ENCODE measurements at regions not wholly inside any gene's neighbourhood (a gene's known extent, or its start where the extent isn't known, plus 50 kb on each side); places are given as distances from the start of the nearest gene placed in this dataset.

DNA sequence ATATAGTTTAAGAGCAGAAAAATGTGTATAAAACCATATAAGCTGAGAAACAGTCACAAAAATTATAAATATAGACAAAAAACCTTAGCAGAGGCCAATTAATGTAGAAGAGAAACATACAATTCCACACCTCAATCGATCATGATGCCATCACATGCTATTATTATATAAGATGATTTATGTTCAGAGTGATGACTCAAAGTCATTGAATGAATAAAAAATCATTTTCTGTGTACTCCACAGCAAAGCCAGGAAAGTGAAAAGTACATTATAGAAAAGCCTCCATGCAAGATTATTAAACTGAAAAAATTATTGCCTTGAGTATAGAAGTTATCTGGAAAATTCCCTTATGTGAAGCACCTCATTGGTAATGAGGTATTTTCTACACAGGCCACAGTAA is 229.2 kb upstream of the PPFIA2 start:
- no peak for DNase-seq
- intact Hi-C loops (cut with DNase I): no loop called here

DNA sequence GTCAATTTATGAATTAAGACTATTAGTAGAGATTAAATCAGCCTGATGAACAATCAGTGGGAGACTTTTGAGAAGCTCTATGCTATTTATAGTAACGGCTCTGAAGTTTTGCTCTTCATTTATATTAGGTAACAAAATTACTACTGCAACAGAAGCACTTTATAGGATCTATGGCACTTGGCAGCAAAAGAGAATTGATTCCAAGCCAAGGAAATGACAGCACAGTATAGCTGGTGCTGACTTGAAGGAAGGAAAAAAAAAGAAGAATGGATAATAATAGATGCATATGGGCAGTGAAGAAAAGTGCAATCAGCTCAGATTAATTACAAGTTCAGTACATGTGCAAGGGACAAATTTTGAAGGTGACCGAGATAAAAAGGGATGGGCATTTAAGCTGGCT is 228.2 kb upstream of the PPFIA2 start:
- intact Hi-C loops (cut with DNase I): no loop called here
- DNase-seq: peak in 2 of 42 donors; percentile 8 to 9

- DNase-seq: no peak
- intact Hi-C loops (cut with DNase I): no loop called here
Observed at GRCh38 chr12:81976661-81977060, 217.5 kb upstream of the PPFIA2 start.

GRCh38 chr12:81974762-81975161 is 215.6 kb upstream of the PPFIA2 start:
- intact Hi-C loops (cut with DNase I): no loop called here
- DNase-seq: no peak

DNA sequence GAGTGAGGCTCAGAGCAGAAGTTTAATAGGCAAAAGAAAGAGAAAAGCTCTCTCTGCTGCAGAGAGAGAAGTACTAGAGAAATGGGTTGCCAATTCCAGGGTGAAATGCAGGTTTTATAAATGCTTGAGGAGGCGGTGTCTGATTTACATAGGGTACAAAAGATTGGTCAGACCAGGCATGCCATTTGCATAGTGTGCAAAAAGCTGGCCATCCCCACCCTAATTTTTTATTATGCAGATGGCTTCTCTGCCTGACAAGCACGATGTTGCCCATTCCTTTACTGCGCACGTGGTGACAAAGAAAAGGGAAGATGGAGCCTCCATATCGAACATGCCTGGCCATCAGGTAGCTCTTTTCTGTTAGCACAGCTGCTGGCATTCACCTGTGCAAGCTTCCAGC is 209.3 kb upstream of the PPFIA2 start:
- intact Hi-C loops (cut with DNase I): no loop called here
- DNase-seq: no peak

GRCh38 chr12:81963636-81964035 is 204.5 kb upstream of the PPFIA2 start:
- intact Hi-C loops (cut with DNase I): no loop called here
- DNase-seq: no peak

GRCh38 chr12:81963026-81963425 is 203.9 kb upstream of the PPFIA2 start:
- no peak for DNase-seq
- intact Hi-C loops (cut with DNase I): no loop called here

- intact Hi-C loops (cut with DNase I): no loop called here
Observed at GRCh38 chr12:81962126-81962856, 203.1 kb upstream of the PPFIA2 start.

GRCh38 chr12:81958406-81958805 is 199.3 kb upstream of the PPFIA2 start:
- no peak for DNase-seq
- intact Hi-C loops (cut with DNase I): no loop called here

More at GRCh38 chr12:81962126-81962856, 203.1 kb upstream of the PPFIA2 start:
- no peak for DNase-seq

DNA sequence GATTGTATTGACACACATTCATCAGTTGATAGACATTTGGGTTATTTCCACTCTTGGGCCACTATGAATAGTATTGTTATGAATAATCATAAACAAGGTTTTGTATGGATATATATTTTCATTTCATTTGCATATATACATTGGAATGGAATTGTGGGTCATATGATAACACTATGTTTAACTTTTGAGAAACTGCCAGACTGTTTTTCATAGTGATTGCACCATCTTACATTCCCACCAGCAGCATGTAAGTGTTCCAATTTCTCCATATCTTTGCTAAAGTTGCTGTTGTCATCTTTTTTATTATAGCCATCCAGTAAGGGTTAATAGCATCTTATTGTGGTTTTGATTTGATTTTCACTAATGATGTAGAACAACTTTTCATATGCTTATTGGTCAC is 198.5 kb upstream of the PPFIA2 start:
- intact Hi-C loops (cut with DNase I): no loop called here
- DNase-seq: no peak

DNA sequence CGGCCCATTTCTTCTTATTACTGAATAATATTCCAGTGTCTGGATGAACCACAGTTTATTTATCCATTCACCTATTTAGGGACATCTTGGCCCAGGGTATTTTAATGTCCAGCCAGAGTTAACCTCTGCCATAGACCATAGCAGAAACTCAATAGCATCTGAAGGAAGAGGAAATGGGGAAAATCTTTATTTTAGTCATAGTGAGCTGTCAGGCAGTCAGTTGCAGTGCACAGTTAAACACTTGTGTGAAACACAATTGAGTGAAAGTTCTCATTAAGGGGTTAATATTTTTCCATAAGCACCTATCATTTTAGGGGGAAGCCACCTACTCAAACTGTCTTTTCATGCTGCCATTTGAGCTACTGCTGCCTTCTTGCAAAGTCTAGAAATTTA is 197.3 kb upstream of the PPFIA2 start:
- no peak for DNase-seq
- intact Hi-C loops (cut with DNase I): no loop called here

DNA sequence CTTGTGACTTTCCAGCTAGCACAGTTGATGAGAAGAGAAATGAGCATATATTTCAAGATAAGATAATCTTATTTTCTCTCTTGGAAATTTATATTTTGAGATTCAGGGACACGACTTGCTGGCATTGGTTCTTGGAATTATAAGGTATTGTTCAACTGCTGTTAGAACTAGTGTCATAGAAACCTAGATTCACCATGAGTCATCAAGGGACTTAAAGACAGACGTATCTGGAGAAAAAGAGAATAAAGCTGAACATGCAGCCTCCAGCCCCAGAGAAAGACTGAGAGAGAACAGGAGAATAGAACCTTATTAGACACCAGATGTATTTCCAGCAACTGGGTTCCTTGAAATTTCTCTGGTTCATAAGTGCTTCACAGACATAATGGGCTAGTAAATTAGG is 194.4 kb upstream of the PPFIA2 start:
- intact Hi-C loops (cut with DNase I): no loop called here
- peak in 2 of 42 donors; percentile 8 to 11 for DNase-seq

DNA sequence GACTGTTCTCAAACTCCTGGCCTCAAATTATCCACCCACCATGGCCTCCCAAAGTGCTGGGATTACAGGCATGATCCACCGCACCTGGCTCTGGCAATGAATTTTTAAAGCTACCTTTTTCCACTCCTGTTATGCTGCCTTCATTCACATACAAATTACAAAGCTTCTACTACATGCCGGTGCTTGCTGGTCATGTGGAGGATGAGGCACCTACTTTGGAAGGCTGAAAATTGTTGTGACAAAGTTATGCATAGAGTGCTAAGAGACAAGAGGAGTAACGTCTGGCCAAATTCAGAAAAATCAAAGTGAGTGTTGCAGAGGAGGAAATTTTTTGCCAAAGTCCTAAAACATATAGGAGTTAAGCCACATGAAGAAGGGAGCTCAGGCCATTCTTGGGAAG is 191.7 kb upstream of the PPFIA2 start:
- intact Hi-C loops (cut with DNase I): no loop called here
- no peak for DNase-seq

DNA sequence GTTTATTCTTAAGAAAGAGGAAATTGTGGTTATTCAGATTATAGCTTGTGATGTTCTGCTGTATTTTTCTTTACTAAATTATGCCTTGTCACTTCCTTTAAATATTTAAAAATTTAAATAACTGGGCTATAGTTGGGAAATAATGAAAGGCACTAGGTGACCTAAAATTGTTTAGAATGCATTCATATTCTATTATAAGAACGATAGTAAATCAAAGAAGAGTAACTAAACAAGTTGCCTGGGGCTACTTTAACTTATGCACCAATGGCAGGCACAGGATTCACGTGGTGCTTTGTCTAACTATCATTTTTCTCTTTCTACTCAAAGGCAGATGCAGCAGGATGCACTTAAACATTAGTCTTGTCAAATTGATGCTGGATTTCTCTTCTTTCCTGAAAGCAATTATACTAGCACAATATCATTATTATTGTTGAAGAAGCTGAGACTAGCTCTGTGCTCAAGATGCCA is 190.7 kb upstream of the PPFIA2 start:
- intact Hi-C loops (cut with DNase I): no loop called here
- DNase-seq: no peak

DNA sequence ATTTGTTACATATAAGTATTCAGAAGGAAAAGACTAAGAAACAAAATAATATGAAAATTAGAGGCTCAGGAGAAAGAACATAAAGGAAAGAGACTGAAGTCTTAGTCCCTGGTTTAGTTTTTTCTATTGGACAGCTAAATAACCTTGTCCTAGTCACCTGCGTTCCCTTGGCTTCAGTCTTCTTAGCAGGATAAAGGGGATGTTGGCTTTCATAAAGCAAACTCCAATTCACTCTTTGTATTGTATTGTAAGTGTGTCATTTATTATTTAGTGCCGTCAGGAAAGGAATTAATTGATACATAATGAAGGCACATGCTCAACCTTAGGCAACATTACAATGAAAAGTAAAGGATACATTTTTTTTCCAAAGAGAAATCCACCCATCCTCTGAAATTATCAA is 190.3 kb upstream of the PPFIA2 start:
- intact Hi-C loops (cut with DNase I): no loop called here
- DNase-seq: no peak

- intact Hi-C loops (cut with DNase I): no loop called here
- no peak for DNase-seq
Observed at GRCh38 chr12:81944886-81945285, 185.7 kb upstream of the PPFIA2 start.

DNA sequence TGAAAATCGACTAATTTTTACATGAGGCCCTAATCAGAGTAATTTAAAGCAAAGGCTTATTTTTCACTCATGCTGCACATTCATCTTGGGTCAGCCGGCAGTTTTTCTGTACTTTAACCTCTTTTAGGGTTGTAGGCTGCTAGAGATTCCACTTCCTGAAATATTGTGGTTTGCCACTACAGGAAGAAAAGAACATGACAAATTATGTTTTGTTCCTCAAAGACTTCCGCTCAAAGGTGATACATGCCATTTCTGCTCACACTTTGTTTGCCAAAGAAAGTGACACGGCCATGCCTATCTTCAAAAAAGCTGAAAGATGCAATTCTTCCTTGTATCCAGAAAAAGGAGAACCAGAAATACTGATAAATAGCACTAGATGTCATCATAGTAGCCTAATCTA is 183.4 kb upstream of the PPFIA2 start:
- intact Hi-C loops (cut with DNase I): no loop called here
- DNase-seq: no peak

GRCh38 chr12:81930037-81930436 is 170.9 kb upstream of the PPFIA2 start:
- intact Hi-C loops (cut with DNase I): no loop called here
- no peak for DNase-seq

- no peak for DNase-seq
- intact Hi-C loops (cut with DNase I): no loop called here
Observed at GRCh38 chr12:81896771-81897170, 137.6 kb upstream of the PPFIA2 start.

GRCh38 chr12:81888961-81889360 is 129.8 kb upstream of the PPFIA2 start:
- intact Hi-C loops (cut with DNase I): no loop called here
- DNase-seq: no peak

GRCh38 chr12:81888106-81888740 is 129.1 kb upstream of the PPFIA2 start:
- no peak for DNase-seq
- intact Hi-C loops (cut with DNase I): no loop called here
